ENCODE measurements at regions not wholly inside any gene's neighbourhood (a gene's known extent, or its start where the extent isn't known, plus 50 kb on each side); places are given as distances from the start of the nearest gene placed in this dataset.
"Not testable (repeated sequence)": the region's sequence is repeated elsewhere in the genome, so short reads cannot be mapped to it uniquely, and the experiment has no call there.

DNA sequence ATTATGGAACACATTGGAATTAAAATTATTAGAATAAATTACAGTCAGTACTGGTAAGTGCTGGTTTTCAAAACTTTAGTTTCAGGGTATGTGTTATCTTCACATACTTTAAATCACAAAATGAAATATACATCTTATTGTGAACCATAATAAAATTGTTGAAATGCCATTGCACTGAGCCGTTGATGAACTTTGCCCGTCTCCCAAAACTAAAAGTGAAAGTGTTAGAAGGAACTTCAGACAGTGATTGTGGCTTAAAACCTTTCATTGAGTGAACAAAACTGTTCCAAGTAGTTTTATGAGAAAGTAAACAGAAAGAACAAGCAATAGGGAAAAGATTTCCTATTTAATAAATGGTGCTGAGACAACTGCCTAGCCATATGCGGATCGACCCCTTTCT lies 811.6 kb downstream of the PLCL1 start:
- ATAC-seq (no peak), DNase-seq (ENCODE audit: low spot score) (no peak)
- intact Hi-C loops (cut with DNase I) = no loop called here

DNA sequence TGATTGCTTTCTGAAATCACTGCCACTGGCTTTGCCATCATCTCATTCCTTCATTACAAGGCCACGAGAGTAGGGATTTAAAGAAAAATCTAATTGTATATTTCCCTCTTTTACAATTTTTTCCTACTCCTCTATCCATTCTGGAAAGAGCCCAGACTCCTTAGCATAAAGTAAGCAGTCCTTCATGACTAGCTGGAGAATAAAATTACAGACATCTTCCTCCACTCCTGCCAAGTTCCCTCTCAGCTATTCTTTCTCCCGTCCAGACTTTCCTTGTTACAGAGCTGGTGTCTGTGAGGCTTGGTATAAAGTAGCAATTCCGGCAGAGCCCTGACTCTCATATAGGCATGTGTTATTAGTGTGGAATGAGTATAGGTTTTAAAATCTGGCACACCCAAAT lies 806.8 kb downstream of the PLCL1 start:
- intact Hi-C loops (cut with DNase I) = no loop called here
- ATAC-seq (no peak), DNase-seq (ENCODE audit: low spot score) (no peak)

DNA sequence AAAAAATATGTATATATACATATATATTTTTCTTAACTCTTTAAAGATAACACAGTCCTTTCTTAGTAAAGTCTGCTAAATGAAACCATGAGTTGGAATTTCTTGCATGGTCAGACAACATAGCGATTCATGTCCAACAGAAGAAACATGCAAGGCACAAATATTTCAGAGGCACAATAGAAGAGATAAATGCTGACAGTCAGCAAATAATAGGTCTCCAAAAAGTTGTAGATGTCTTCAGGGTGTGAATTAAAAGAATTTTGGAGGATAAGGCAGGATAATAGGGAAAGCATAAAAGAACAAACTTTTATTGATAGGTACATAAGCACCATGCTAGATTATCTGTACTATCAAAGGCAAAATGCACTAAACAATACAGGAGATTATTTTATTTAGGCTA lies 800.2 kb downstream of the PLCL1 start:
- ATAC-seq (no peak), DNase-seq (ENCODE audit: low spot score) (no peak)
- intact Hi-C loops (cut with DNase I) = no loop called here

GRCh38 chr2:198602986-198603385 lies 798.6 kb downstream of the PLCL1 start:
- ATAC-seq; DNase-seq (ENCODE audit: low spot score); intact Hi-C loops (cut with DNase I): not testable (repeated sequence)

- intact Hi-C loops (cut with DNase I) = no loop called here
- ATAC-seq = no peak
- no peak for DNase-seq (ENCODE audit: low spot score)
Observed at GRCh38 chr2:198597648-198598047, 793.3 kb downstream of the PLCL1 start.

GRCh38 chr2:198596985-198597384 lies 792.6 kb downstream of the PLCL1 start:
- DNase-seq (ENCODE audit: low spot score) (no peak), ATAC-seq (no peak)
- intact Hi-C loops (cut with DNase I) = no loop called here

DNA sequence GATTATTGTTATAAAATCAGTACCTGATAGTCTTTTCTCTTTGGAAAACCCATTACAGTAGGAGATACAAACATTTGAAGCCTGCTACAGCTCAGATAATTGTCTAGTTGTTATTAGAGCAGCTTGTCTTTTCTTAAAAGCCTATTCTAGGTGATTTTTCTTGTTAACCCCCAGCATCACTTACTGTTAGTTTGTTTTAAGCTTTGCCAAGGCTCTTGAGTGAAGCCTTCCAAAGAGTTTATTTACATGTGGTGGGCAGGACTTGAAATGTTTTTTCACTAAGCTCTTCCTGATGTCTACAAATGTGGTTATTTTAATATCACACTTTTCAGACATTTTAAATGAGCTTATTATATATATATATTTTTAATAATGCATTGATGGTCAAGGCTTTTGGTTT lies 791.3 kb downstream of the PLCL1 start:
- no peak for DNase-seq (ENCODE audit: low spot score)
- intact Hi-C loops (cut with DNase I) = no loop called here
- no peak for ATAC-seq

- ATAC-seq = no peak
- intact Hi-C loops (cut with DNase I) = no loop called here
- no peak for DNase-seq (ENCODE audit: low spot score)
Observed at GRCh38 chr2:198591586-198591985, 787.2 kb downstream of the PLCL1 start.

- ATAC-seq (no peak), DNase-seq (ENCODE audit: low spot score) (no peak)
- intact Hi-C loops (cut with DNase I) = no loop called here
Observed at GRCh38 chr2:198587741-198588140, 783.3 kb downstream of the PLCL1 start.

- intact Hi-C loops (cut with DNase I) = no loop called here
- DNase-seq (ENCODE audit: low spot score) (no peak), ATAC-seq (no peak)
Observed at GRCh38 chr2:198587240-198587639, 782.8 kb downstream of the PLCL1 start.

GRCh38 chr2:198571393-198571792 lies 767.0 kb downstream of the PLCL1 start:
- intact Hi-C loops (cut with DNase I) = no loop called here
- ATAC-seq (no peak), DNase-seq (ENCODE audit: low spot score) (no peak)

- no peak for DNase-seq (ENCODE audit: low spot score)
- intact Hi-C loops (cut with DNase I) = no loop called here
- no peak for ATAC-seq
Observed at GRCh38 chr2:198558176-198558575, 753.8 kb downstream of the PLCL1 start.

DNA sequence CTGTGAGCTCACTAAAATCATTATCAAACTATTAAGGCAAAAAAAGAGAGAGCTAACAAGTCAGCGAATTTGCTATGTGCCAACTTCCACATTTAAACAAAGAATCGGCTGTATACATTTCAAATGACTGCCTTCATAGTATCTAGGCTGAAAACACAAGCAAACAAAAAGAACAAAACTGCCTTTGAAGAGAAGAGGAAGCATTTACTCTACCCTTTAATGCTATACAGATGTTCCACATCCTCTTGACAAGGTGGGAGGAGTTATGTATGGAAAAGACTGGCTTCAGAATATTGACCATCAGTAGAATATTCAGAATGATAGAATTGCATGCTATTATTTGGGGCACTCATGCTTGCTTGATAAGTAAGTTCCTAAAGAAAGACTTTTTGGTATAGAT lies 741.7 kb downstream of the PLCL1 start:
- intact Hi-C loops (cut with DNase I) = no loop called here
- DNase-seq (ENCODE audit: low spot score) = no peak
- ATAC-seq = no peak

GRCh38 chr2:198545411-198545810 lies 741.0 kb downstream of the PLCL1 start:
- intact Hi-C loops (cut with DNase I) = no loop called here
- no peak for ATAC-seq
- no peak for DNase-seq (ENCODE audit: low spot score)

GRCh38 chr2:198544461-198544860 lies 740.1 kb downstream of the PLCL1 start:
- ATAC-seq (no peak), DNase-seq (ENCODE audit: low spot score) (no peak)
- intact Hi-C loops (cut with DNase I) = no loop called here

DNA sequence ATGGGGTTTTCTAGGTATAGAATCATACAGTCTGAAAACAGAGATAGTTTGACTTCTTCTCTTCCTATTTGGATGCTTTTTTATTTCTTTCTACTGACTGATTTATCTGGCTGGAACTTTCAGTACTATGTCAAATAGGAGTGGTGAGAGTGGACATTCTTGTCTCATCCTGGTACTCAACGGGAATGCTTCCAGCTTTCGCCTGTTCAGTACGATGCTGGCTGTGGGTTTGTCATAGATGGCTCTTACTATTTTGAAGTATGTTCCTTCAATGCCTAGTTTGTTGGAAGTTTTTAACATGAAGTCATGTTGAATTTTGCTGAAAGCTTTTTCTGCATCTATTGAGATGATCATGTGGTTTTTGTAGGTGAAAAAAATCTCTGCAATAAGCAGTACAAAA lies 730.4 kb downstream of the PLCL1 start:
- intact Hi-C loops (cut with DNase I) = no loop called here
- ATAC-seq (no peak), DNase-seq (ENCODE audit: low spot score) (no peak)

DNA sequence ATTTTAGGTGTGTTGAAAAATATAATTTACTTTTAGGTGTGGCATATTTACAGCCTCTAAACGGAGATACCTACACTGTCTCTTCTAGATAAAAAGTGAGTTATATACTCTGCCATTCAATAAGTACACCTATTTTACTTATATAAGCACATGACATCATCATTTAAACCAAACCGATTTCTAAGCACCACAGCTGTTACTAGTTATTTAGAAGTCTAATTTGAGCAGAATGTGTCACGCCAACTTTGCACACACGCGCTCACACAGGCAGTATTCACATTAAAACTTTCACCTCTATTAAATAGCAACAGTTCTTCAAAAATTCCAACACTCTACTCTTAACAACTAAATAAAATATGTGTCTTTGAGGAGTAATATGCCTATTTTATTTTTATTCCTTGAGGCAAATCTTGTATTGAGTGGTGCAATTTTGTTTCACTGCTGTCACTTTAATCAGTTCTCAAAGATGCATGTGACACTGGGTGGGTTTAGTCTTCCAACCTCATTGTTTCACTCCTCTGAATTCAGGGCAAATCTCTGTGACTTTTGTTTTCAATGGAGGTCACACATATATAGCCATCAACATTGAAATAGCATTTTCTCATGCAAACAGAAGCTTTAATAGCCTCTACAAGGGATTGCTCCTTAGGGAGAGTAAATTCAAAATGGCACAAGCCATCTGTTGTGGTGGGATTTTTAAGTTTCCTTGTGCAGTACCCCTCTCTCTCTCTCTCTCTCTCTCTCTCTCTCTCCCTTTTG lies 721.0 kb downstream of the PLCL1 start:
- intact Hi-C loops (cut with DNase I) = no loop called here
- no peak for DNase-seq (ENCODE audit: low spot score)
- no peak for ATAC-seq

- intact Hi-C loops (cut with DNase I) = no loop called here
- DNase-seq (ENCODE audit: low spot score) (no peak), ATAC-seq (no peak)
Observed at GRCh38 chr2:198523710-198524109, 719.3 kb downstream of the PLCL1 start.

DNA sequence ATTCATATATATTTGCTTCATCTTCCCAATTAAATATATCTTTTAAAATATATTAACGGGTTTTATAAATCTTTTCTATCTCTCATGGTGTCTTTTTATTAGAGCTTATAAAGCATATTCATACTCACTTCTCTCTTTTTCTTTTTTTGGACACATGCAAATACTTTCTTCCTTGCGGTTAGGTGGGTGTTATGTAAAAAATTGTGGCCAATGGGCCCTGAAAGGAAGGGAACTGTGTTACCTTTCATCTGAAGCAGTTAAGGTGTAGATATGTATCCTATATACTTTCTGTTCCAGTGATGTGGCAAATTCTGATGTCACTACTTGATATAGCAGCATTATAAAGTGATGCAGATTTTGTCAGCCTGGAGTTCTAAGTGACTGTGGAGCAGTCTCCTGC lies 714.5 kb downstream of the PLCL1 start:
- intact Hi-C loops (cut with DNase I) = no loop called here
- no peak for ATAC-seq
- DNase-seq (ENCODE audit: low spot score) = no peak

- no peak for DNase-seq (ENCODE audit: low spot score)
- ATAC-seq = no peak
- intact Hi-C loops (cut with DNase I) = no loop called here
Observed at GRCh38 chr2:198517976-198518375, 713.6 kb downstream of the PLCL1 start.

GRCh38 chr2:198508610-198509009 lies 704.2 kb downstream of the PLCL1 start:
- DNase-seq (ENCODE audit: low spot score); ATAC-seq; intact Hi-C loops (cut with DNase I): not testable (repeated sequence)
